HS-5 (cell line): ENCODE measurements at regions not wholly inside any gene's neighbourhood (a gene's known extent, or its start where the extent isn't known, plus 50 kb on each side); places are given as distances from the start of the nearest gene placed in this dataset.

Source experiments
- DNase-seq: peaks from one replicate; pipeline ENCODE4 v3.0.0-alpha.2; 2012; ENCODE audit warnings: low read depth

- DNase-seq: no peak
These were observed 158.8 kb upstream of the SP8 start for GRCh38 chr7:20945451-20945850.

- DNase-seq: no peak
These were observed 166.2 kb upstream of the SP8 start for GRCh38 chr7:20952916-20953315.

GRCh38 chr7:20954711-20955619 is 168.3 kb upstream of the SP8 start:
- DNase-seq: no peak

- no peak for DNase-seq
These were observed 171.9 kb upstream of the SP8 start for GRCh38 chr7:20958572-20958971.

GRCh38 chr7:20959281-20959680 is 172.6 kb upstream of the SP8 start:
- no peak for DNase-seq

- DNase-seq: no peak
These were observed 177.0 kb upstream of the SP8 start for GRCh38 chr7:20963556-20964280.

GRCh38 chr7:20964281-20964918 is 177.7 kb upstream of the SP8 start:
- no peak for DNase-seq

GRCh38 chr7:20971219-20971618 is 184.5 kb upstream of the SP8 start:
- DNase-seq: no peak

- no peak for DNase-seq
These were observed 193.5 kb upstream of the SP8 start for GRCh38 chr7:20980232-20980631.

GRCh38 chr7:20980668-20981264 is 194.1 kb upstream of the SP8 start:
- DNase-seq: no peak

GRCh38 chr7:20988340-20988739 is 201.7 kb upstream of the SP8 start:
- DNase-seq: no peak

GRCh38 chr7:20991544-20991943 is 204.9 kb upstream of the SP8 start:
- DNase-seq: no peak

- no peak for DNase-seq
These were observed 207.0 kb upstream of the SP8 start for GRCh38 chr7:20993693-20994092.

- no peak for DNase-seq
These were observed 211.6 kb upstream of the SP8 start for GRCh38 chr7:20998309-20998708.

GRCh38 chr7:21011153-21011552 is 224.5 kb upstream of the SP8 start:
- DNase-seq: no peak

- no peak for DNase-seq
These were observed 227.3 kb upstream of the SP8 start for GRCh38 chr7:21013765-21014539.

GRCh38 chr7:21020667-21021066 is 234.0 kb upstream of the SP8 start:
- DNase-seq: no peak

- DNase-seq: no peak
These were observed 237.3 kb upstream of the SP8 start for GRCh38 chr7:21023841-21024484.

- no peak for DNase-seq
These were observed 237.8 kb upstream of the SP8 start for GRCh38 chr7:21024485-21024867.

GRCh38 chr7:21028186-21028585 is 241.5 kb upstream of the SP8 start:
- no peak for DNase-seq

GRCh38 chr7:21028599-21028998 is 241.9 kb upstream of the SP8 start:
- DNase-seq: no peak
